WTC11 (cell line): ENCODE measurements at regions not wholly inside any gene's neighbourhood (a gene's known extent, or its start where the extent isn't known, plus 50 kb on each side); places are given as distances from the start of the nearest gene placed in this dataset.

ENCODE experiments used
- ATAC-seq: fragments of 200-7000 bp; cut with Tn5 transposase; 2 replicates; pipeline ENCODE4 v1.10.0; 2021; ENCODE audit warnings: mild to moderate bottlenecking, moderate library complexity
- CTCF ChIA-PET: fragments of 300-600 bp; sonication (Branson Sonifier 250); formaldehyde crosslinking; loops from one replicate; lab custom pipeline; 2021; ENCODE audit warnings: antibody characterized with exemption; lab: Charles Lee
- POLR2A ChIA-PET: fragments of 350-600 bp; sonication (Branson Sonifier 250); formaldehyde crosslinking; loops from one replicate; lab custom pipeline; 2021; ENCODE audit warnings: antibody characterized with exemption; lab: Charles Lee
- DNase-seq: peaks from one replicate; pipeline ENCODE4 v3.0.0; 2021; ENCODE audit warnings: low spot score
- H3K27ac Mint-ChIP-seq: 2 replicates; pipeline ENCODE4 v1.8.0; 2021; ENCODE audit warnings: mixed read lengths
- H3K27me3 Mint-ChIP-seq: 2 replicates; pipeline ENCODE4 v1.8.0; 2021; ENCODE audit warnings: low read depth, mild to moderate bottlenecking, moderate library complexity, mixed read lengths
- H3K36me3 Mint-ChIP-seq: 2 replicates; pipeline ENCODE4 v1.8.0; 2021; ENCODE audit warnings: mixed read lengths
- H3K4me1 Mint-ChIP-seq: 2 replicates; pipeline ENCODE4 v1.8.0; 2022; ENCODE audit warnings: mixed read lengths
- H3K4me3 Mint-ChIP-seq: 2 replicates; pipeline ENCODE4 v1.8.0; 2021; ENCODE audit warnings: mild to moderate bottlenecking, moderate library complexity, mixed read lengths
- H3K9me3 Mint-ChIP-seq: 2 replicates; pipeline ENCODE4 v1.8.0; 2021; ENCODE audit warnings: mixed read lengths
- ATF6 ChIP-seq: sonication (generic); formaldehyde crosslinking; IDR thresholded peaks from 2 replicates; pipeline ENCODE4 v1.8.1; 2023; ENCODE audit warnings: mild to moderate bottlenecking, missing genetic modification reagents
- CREM ChIP-seq: sonication (generic); formaldehyde crosslinking; IDR thresholded peaks from 2 replicates; pipeline ENCODE4 v1.8.1; 2022; ENCODE audit warnings: mild to moderate bottlenecking, missing genetic modification reagents, moderate library complexity
- CTCF ChIP-seq: fragments of 200-600 bp; IDR thresholded peaks from 2 replicates; pipeline ENCODE4 v1.8.0; 2022; ENCODE audit warnings: antibody characterized with exemption
- GRHL2 ChIP-seq: fragments of 250-450 bp; sonication (Bioruptor Pico); IDR thresholded peaks from 2 replicates; pipeline ENCODE4 v1.8.0; 2022; ENCODE audit warnings: mild to moderate bottlenecking, moderate library complexity; ENCODE audit not compliant: insufficient replicate concordance, severe bottlenecking
- NR2C2 ChIP-seq: sonication (generic); formaldehyde crosslinking; IDR thresholded peaks from 2 replicates; pipeline ENCODE4 v1.8.0; 2022; ENCODE audit warnings: mild to moderate bottlenecking, missing genetic modification reagents
- NR3C1 ChIP-seq: sonication (generic); formaldehyde crosslinking; conservative IDR thresholded peaks from 2 replicates; pipeline ENCODE4 v1.8.1; 2023; ENCODE audit warnings: low read depth, mild to moderate bottlenecking, missing genetic modification reagents
- TEAD1 ChIP-seq: sonication (generic); formaldehyde crosslinking; IDR thresholded peaks from 2 replicates; pipeline ENCODE4 v1.8.0; 2022; ENCODE audit warnings: mild to moderate bottlenecking, missing genetic modification reagents
- ZNF138 ChIP-seq: sonication (generic); formaldehyde crosslinking; conservative IDR thresholded peaks from 2 replicates; pipeline ENCODE4 v1.8.1; 2022; ENCODE audit warnings: mild to moderate bottlenecking, moderate library complexity, missing genetic modification reagents
- ZNF219 ChIP-seq: sonication (generic); formaldehyde crosslinking; IDR thresholded peaks from 2 replicates; pipeline ENCODE4 v1.8.0; 2023; ENCODE audit warnings: missing genetic modification reagents, mild to moderate bottlenecking, borderline replicate concordance
- ZNF671 ChIP-seq: fragments of 250-450 bp; sonication (Bioruptor Pico); IDR thresholded peaks from 2 replicates; pipeline ENCODE4 v1.8.0; 2021; ENCODE audit warnings: mild to moderate bottlenecking
- TF ChIP-seq, protein P1 (sequence below): fragments of 250-450 bp; sonication (Bioruptor Pico); IDR thresholded peaks from 2 replicates; pipeline ENCODE4 v1.9.0; 2021; ENCODE audit warnings: mild to moderate bottlenecking
- TF ChIP-seq, protein P2 (sequence below): fragments of 250-450 bp; sonication (Bioruptor Pico); IDR thresholded peaks from 2 replicates; pipeline ENCODE4 v1.9.0; 2021; ENCODE audit warnings: mild to moderate bottlenecking
- TF ChIP-seq, protein P3 (sequence below): fragments of 250-450 bp; sonication (Bioruptor Pico); conservative IDR thresholded peaks from 2 replicates; pipeline ENCODE4 v1.9.0; 2021; ENCODE audit warnings: mild to moderate bottlenecking
- TF ChIP-seq, protein P4 (sequence below): sonication (generic); formaldehyde crosslinking; IDR thresholded peaks from 2 replicates; pipeline ENCODE4 v1.8.0; 2022; ENCODE audit warnings: mild to moderate bottlenecking, missing genetic modification reagents

DNA sequence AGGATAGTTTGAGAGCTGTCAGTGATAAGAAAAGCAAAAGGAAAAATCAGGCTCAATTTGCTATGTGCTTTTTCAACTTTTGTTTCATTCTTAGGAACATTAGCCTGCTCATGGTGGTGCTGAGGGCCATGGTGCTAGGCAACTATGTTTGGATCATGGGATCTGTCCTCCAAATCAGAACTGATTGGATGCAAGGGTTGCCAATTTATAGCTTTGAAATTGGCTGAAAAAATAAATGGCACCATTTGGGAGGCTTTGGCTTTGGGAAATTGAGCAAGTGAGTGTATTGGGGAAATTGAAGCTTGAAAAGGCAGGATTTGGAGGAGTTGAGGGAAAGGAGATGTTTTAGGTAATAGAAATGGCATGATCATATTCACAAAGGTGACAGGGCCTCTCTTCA lies 103.8 kb downstream of the CYP26A1 start:
- no peaks in the 10 kb centered on the region for H3K36me3 Mint-ChIP-seq
- no peaks in the 10 kb centered on the region for H3K9me3 Mint-ChIP-seq
- H3K4me3 Mint-ChIP-seq = no peak overlapping the region
- H3K4me1 Mint-ChIP-seq = peaks cover 7% of the 10 kb centered on the region
- H3K27ac Mint-ChIP-seq = no peak overlapping the region
- ChIA-PET CTCF (no interaction called here), POLR2A (no interaction called here)
- peaks cover 16% of the 10 kb centered on the region for H3K27me3 Mint-ChIP-seq
- no peak for TF ChIP-seq CREM (CRISPR knock-in tag)
- TF ChIP-seq GRHL2 (CRISPR knock-in tag) = no peak
- TF ChIP-seq, protein P1, sequence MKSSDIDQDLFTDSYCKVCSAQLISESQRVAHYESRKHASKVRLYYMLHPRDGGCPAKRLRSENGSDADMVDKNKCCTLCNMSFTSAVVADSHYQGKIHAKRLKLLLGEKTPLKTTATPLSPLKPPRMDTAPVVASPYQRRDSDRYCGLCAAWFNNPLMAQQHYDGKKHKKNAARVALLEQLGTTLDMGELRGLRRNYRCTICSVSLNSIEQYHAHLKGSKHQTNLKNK (CRISPR knock-in tag) = no peak
- no peak for TF ChIP-seq NR3C1 (CRISPR knock-in tag)
- TF ChIP-seq ATF6 (CRISPR knock-in tag) = no peak
- TF ChIP-seq, protein P2, sequence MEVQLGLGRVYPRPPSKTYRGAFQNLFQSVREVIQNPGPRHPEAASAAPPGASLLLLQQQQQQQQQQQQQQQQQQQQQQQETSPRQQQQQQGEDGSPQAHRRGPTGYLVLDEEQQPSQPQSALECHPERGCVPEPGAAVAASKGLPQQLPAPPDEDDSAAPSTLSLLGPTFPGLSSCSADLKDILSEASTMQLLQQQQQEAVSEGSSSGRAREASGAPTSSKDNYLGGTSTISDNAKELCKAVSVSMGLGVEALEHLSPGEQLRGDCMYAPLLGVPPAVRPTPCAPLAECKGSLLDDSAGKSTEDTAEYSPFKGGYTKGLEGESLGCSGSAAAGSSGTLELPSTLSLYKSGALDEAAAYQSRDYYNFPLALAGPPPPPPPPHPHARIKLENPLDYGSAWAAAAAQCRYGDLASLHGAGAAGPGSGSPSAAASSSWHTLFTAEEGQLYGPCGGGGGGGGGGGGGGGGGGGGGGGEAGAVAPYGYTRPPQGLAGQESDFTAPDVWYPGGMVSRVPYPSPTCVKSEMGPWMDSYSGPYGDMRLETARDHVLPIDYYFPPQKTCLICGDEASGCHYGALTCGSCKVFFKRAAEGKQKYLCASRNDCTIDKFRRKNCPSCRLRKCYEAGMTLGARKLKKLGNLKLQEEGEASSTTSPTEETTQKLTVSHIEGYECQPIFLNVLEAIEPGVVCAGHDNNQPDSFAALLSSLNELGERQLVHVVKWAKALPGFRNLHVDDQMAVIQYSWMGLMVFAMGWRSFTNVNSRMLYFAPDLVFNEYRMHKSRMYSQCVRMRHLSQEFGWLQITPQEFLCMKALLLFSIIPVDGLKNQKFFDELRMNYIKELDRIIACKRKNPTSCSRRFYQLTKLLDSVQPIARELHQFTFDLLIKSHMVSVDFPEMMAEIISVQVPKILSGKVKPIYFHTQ = no peak
- TF ChIP-seq CTCF = no peak
- TF ChIP-seq TEAD1 (CRISPR knock-in tag) = no peak
- no peak for TF ChIP-seq ZNF219 (CRISPR knock-in tag)
- no peak for TF ChIP-seq ZNF138 (CRISPR knock-in tag)
- TF ChIP-seq, protein P3, sequence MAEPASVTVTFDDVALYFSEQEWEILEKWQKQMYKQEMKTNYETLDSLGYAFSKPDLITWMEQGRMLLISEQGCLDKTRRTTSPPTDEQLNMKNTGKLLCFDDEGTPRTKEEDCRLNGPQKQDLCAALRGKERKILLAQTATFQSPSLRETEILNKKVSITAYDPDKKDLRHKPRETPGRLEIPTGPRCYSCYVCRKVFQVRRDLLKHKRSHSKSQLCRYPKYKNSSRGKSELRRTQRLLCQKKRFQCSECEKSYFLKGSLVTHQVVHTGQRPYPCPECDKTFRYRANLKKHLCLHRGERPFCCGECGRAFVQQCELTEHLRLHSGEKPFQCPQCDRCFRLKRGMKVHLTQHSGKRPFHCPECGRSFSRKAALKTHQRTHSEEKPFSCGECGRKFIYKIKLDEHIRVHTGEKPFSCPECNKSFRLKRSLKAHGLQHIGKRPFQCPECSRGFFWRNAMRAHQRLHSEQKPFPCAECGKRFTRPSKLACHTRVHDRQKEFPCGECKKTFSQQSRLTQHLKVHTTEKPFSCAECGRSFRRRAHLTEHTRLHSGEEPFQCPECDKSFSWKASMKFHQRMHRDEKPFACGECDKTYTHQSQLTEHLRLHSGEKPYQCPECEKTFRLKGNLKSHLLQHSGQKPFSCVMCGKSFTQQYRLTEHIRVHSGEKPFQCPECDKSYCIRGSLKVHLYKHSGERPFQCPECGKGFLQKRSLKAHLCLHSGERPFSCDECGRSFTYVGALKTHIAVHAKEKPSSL (CRISPR knock-in tag) = no peak
- TF ChIP-seq NR2C2 = no peak
- no peak for TF ChIP-seq ZNF671 (CRISPR knock-in tag)
- TF ChIP-seq, protein P4, sequence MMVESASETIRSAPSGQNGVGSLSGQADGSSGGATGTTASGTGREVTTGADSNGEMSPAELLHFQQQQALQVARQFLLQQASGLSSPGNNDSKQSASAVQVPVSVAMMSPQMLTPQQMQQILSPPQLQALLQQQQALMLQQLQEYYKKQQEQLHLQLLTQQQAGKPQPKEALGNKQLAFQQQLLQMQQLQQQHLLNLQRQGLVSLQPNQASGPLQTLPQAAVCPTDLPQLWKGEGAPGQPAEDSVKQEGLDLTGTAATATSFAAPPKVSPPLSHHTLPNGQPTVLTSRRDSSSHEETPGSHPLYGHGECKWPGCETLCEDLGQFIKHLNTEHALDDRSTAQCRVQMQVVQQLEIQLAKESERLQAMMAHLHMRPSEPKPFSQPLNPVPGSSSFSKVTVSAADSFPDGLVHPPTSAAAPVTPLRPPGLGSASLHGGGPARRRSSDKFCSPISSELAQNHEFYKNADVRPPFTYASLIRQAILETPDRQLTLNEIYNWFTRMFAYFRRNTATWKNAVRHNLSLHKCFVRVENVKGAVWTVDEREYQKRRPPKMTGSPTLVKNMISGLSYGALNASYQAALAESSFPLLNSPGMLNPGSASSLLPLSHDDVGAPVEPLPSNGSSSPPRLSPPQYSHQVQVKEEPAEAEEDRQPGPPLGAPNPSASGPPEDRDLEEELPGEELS = no peak
- no peak for ATAC-seq
- no peak for DNase-seq

DNA sequence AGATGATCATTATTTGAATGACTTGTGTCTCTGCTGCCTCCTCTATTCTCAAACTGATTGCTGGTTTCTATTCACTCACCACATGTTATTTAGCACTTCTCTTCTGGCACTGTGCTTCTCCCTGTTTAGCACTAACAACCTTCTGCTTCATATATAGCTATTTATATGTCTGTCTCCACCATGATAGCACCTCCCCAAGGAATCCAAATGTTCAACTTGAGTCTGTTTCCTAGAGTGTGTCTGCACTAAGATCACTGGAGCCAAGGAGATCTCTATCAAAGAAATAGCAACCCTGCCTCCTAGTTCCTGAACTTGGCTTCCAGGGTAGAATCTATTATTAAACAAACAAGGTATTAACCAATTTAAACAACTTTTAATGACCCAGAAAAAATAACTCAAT lies 104.5 kb downstream of the CYP26A1 start:
- POLR2A ChIA-PET = no interaction called here
- Mint-ChIP-seq H3K36me3 (no peaks in the 10 kb centered on the region), H3K4me1 (peaks cover 7% of the 10 kb centered on the region), H3K9me3 (no peaks in the 10 kb centered on the region; the same call in 1 of the 2 replicates), H3K4me3 (no peak overlapping the region), H3K27me3 (peaks cover 16% of the 10 kb centered on the region), H3K27ac (no peak overlapping the region)
- CTCF ChIA-PET = no interaction called here
- DNase-seq = no peak
- TF ChIP-seq ZNF219 (CRISPR knock-in tag) = no peak
- ATAC-seq = no peak
